ENCODE measurements at regions not wholly inside any gene's neighbourhood (a gene's known extent, or its start where the extent isn't known, plus 50 kb on each side); places are given as distances from the start of the nearest gene placed in this dataset.

DNA sequence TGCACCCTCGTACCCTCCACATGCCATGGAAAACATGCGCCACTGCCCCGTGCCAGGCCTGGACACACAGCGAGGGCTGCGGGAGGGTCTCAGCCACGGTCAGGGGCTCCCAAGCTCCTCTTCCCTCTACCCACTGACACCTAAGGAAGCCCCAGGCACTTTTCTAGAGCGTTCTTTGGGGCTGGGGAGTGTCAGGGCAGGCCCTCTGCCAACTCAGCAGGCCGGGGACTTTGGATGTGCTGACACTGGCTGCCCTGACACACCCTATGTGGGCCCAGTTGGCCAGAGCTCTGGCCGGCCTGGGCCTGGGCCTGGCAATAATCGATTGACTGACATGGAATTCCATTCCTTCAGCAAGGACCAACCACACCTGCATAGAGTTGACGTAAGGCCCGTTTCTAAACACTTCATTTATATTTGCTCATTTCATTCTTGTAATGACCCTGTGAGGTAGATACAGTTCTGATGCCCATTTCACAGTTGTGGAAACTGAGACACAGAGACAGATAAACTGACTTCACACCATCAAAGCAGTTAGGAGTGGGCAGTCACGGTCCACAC lies 70.5 kb downstream of the ZFP36L2 start (continued):
- TF ChIP-seq NFIC (IDR thresholded peaks at IDR 0.05; ENCODE audit: low read depth, low read length) (no peak), ZSCAN29 (IDR thresholded peaks at IDR 0.05) (no peak), SIX5 (IDR thresholded peaks at IDR 0.05; ENCODE audit: low read depth, low read length, severe bottlenecking) (no peak), CREB1 (IDR thresholded peaks at IDR 0.05; ENCODE audit: low read depth) (no peak), NBN (IDR thresholded peaks at IDR 0.05) (no peak)
- TF ChIP-seq, protein P1, sequence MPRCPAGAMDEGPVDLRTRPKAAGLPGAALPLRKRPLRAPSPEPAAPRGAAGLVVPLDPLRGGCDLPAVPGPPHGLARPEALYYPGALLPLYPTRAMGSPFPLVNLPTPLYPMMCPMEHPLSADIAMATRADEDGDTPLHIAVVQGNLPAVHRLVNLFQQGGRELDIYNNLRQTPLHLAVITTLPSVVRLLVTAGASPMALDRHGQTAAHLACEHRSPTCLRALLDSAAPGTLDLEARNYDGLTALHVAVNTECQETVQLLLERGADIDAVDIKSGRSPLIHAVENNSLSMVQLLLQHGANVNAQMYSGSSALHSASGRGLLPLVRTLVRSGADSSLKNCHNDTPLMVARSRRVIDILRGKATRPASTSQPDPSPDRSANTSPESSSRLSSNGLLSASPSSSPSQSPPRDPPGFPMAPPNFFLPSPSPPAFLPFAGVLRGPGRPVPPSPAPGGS (IDR thresholded peaks at IDR 0.05; ENCODE audit: borderline replicate concordance, insufficient read depth, low read depth, low read length, poor library complexity, severe bottlenecking): no peak
- TF ChIP-seq, protein P2, sequence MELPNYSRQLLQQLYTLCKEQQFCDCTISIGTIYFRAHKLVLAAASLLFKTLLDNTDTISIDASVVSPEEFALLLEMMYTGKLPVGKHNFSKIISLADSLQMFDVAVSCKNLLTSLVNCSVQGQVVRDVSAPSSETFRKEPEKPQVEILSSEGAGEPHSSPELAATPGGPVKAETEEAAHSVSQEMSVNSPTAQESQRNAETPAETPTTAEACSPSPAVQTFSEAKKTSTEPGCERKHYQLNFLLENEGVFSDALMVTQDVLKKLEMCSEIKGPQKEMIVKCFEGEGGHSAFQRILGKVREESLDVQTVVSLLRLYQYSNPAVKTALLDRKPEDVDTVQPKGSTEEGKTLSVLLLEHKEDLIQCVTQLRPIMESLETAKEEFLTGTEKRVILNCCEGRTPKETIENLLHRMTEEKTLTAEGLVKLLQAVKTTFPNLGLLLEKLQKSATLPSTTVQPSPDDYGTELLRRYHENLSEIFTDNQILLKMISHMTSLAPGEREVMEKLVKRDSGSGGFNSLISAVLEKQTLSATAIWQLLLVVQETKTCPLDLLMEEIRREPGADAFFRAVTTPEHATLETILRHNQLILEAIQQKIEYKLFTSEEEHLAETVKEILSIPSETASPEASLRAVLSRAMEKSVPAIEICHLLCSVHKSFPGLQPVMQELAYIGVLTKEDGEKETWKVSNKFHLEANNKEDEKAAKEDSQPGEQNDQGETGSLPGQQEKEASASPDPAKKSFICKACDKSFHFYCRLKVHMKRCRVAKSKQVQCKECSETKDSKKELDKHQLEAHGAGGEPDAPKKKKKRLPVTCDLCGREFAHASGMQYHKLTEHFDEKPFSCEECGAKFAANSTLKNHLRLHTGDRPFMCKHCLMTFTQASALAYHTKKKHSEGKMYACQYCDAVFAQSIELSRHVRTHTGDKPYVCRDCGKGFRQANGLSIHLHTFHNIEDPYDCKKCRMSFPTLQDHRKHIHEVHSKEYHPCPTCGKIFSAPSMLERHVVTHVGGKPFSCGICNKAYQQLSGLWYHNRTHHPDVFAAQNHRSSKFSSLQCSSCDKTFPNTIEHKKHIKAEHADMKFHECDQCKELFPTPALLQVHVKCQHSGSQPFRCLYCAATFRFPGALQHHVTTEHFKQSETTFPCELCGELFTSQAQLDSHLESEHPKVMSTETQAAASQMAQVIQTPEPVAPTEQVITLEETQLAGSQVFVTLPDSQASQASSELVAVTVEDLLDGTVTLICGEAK (IDR thresholded peaks at IDR 0.05; ENCODE audit: borderline replicate concordance): no peak

DNA sequence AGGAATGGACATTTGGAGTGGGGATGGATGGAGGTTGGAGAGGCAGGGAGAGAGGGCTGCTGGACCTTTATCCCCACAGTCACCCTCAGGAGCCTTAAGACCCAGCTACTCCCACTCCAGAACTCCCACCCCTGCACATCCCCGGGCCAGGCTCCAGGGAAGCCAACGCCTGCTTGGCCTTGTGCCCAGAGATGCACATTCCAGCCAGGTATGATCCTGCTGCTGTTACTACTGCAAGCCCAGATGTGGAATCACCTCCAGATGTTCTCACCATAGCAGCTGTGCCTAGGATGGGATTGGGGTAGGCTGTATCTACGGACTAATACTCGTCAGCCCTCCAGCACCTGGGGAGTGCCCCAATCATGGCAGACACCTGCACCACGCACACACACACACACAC lies 71.7 kb downstream of the ZFP36L2 start:
- H3K79me2 ChIP-seq (ENCODE audit: control insufficient read depth, insufficient read depth, low read length): no peaks in the 10 kb centered on the region
- H3K4me1 ChIP-seq (ENCODE audit: control insufficient read depth, insufficient read depth, low read length): peaks cover 25% of the 10 kb centered on the region
- no peak overlapping the region for H3K4me3 ChIP-seq
- no peaks in the 10 kb centered on the region for H3K36me3 ChIP-seq (ENCODE audit: control insufficient read depth in 2 of 2, insufficient read depth in 2 of 2, low read length in 1 of 2)
- no peak for FAIRE-seq
- no peak overlapping the region for H2AFZ ChIP-seq (ENCODE audit: control insufficient read depth, low read depth, low read length)
- RAD21 ChIA-PET (ENCODE audit: unreplicated experiment): no interaction called here
- 31% methylated on average over 5 of the region's 5 CpGs for WGBS (ENCODE audit: insufficient coverage, insufficient replicate concordance, low lambda C conversion rate, missing lambda C conversion rate)
- DNase-seq (ENCODE audit: low read depth, low spot score): no peak
- intact Hi-C loops (cut with micrococcal nuclease; ENCODE audit: unreplicated experiment): no loop called here
- POLR2A ChIA-PET: interaction anchor here (0.5 kb wide), 1 partner anchor 283 kb away, joined by 6 read pairs; no protein-coding TSS in a partner anchor
- H4K20me1 ChIP-seq (ENCODE audit: control insufficient read depth, insufficient read depth): no peaks in the 10 kb centered on the region
- H3K27me3 ChIP-seq (replicated peaks in 1 of 2; ENCODE audit: control insufficient read depth in 2 of 2, insufficient read depth in 2 of 2, low read length in 1 of 2): no peaks in the 10 kb centered on the region
- SMC1A ChIA-PET (ENCODE audit: uncharacterized antibody, unreplicated experiment): interaction anchor here (1.0 kb wide), 1 partner anchor 11 kb away, joined by 3 read pairs; no protein-coding TSS in a partner anchor
- CTCF ChIA-PET: no interaction called here
- H3K27ac ChIP-seq (ENCODE audit: control insufficient read depth, insufficient read depth): no peak overlapping the region
- no peak overlapping the region for H3K4me2 ChIP-seq (ENCODE audit: control insufficient read depth, insufficient read depth)
- BruUV-seq (replicated peaks): no TSS peak
- in situ Hi-C loops (cut with MboI): no loop called here
- ATAC-seq: no peak
- no peaks in the 10 kb centered on the region for H3K9me3 ChIP-seq (replicated peaks; ENCODE audit: control insufficient read depth, insufficient read depth, low read length)
- no peak overlapping the region for H3K9ac ChIP-seq (ENCODE audit: control insufficient read depth, insufficient read depth, low read length)
- no peak for TF ChIP-seq TCF7 (IDR thresholded peaks at IDR 0.05; ENCODE audit: borderline replicate concordance)
- TF ChIP-seq ZBED1 (IDR thresholded peaks at IDR 0.05; ENCODE audit: borderline replicate concordance): no peak
- TF ChIP-seq IRF4 (IDR thresholded peaks at IDR 0.05; ENCODE audit: low read depth, low read length): no peak
- TF ChIP-seq SREBF1 (IDR thresholded peaks at IDR 0.05; ENCODE audit: low read length): no peak
- no peak for TF ChIP-seq HDAC2 (IDR thresholded peaks at IDR 0.05)
- no peak for TF ChIP-seq EZH2 (IDR thresholded peaks at IDR 0.05; ENCODE audit: borderline replicate concordance, control insufficient read depth, low read depth, low read length)
- TF ChIP-seq, protein P3, sequence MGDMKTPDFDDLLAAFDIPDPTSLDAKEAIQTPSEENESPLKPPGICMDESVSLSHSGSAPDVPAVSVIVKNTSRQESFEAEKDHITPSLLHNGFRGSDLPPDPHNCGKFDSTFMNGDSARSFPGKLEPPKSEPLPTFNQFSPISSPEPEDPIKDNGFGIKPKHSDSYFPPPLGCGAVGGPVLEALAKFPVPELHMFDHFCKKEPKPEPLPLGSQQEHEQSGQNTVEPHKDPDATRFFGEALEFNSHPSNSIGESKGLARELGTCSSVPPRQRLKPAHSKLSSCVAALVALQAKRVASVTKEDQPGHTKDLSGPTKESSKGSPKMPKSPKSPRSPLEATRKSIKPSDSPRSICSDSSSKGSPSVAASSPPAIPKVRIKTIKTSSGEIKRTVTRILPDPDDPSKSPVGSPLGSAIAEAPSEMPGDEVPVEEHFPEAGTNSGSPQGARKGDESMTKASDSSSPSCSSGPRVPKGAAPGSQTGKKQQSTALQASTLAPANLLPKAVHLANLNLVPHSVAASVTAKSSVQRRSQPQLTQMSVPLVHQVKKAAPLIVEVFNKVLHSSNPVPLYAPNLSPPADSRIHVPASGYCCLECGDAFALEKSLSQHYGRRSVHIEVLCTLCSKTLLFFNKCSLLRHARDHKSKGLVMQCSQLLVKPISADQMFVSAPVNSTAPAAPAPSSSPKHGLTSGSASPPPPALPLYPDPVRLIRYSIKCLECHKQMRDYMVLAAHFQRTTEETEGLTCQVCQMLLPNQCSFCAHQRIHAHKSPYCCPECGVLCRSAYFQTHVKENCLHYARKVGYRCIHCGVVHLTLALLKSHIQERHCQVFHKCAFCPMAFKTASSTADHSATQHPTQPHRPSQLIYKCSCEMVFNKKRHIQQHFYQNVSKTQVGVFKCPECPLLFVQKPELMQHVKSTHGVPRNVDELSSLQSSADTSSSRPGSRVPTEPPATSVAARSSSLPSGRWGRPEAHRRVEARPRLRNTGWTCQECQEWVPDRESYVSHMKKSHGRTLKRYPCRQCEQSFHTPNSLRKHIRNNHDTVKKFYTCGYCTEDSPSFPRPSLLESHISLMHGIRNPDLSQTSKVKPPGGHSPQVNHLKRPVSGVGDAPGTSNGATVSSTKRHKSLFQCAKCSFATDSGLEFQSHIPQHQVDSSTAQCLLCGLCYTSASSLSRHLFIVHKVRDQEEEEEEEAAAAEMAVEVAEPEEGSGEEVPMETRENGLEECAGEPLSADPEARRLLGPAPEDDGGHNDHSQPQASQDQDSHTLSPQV (IDR thresholded peaks at IDR 0.05): no peak
- TF ChIP-seq ESRRA (IDR thresholded peaks at IDR 0.05; ENCODE audit: low read length): no peak
